ENCODE measurements at regions not wholly inside any gene's neighbourhood (a gene's known extent, or its start where the extent isn't known, plus 50 kb on each side); places are given as distances from the start of the nearest gene placed in this dataset.

GRCh38 chr4:14130551-14130950 lies 503.0 kb upstream of the BOD1L1 start:
- Histone ChIP-seq H3K4me2 (ENCODE audit: low read length) (no peak overlapping the region), H3K9me3 (ENCODE audit: control insufficient read depth, insufficient read depth, low read length) (no peaks in the 10 kb centered on the region), H4K20me1 (ENCODE audit: control insufficient read depth, insufficient read depth, low read depth, low read length) (no peaks in the 10 kb centered on the region), H3K27ac (ENCODE audit: low read depth, low read length) (no peak overlapping the region), H3K9me2 (replicated peaks; ENCODE audit: control insufficient read depth, low read length) (no peaks in the 10 kb centered on the region), H3K27me3 (ENCODE audit: control insufficient read depth, low read length) (no peaks in the 10 kb centered on the region), H3K36me3 (ENCODE audit: control insufficient read depth, low read length) (no peaks in the 10 kb centered on the region), H3K4me1 (ENCODE audit: control insufficient read depth, low read length) (peaks cover 2% of the 10 kb centered on the region; the same call in 1 of the 2 replicates), H3K4me3 (ENCODE audit: low read length) (no peak overlapping the region), H3K79me2 (ENCODE audit: control insufficient read depth, low read length) (no peaks in the 10 kb centered on the region), H3F3A (ENCODE audit: control insufficient read depth, insufficient read depth) (no peaks in the 10 kb centered on the region)
- TF ChIP-seq EZH2phosphoT487 (IDR thresholded peaks at IDR 0.05; ENCODE audit: borderline replicate concordance, low read length) = no peak
- no peak for TF ChIP-seq CTCF (IDR thresholded peaks at IDR 0.05; ENCODE audit: low read depth, low read length, poor library complexity, severe bottlenecking)

- no peaks in the 10 kb centered on the region for H3K4me1 ChIP-seq (ENCODE audit: control insufficient read depth, low read length)
- no peaks in the 10 kb centered on the region for H3K79me2 ChIP-seq (ENCODE audit: control insufficient read depth, low read length)
- no peak overlapping the region for H3K27ac ChIP-seq (ENCODE audit: low read depth, low read length)
- no peak overlapping the region for H3K4me2 ChIP-seq (ENCODE audit: low read length)
- H3F3A ChIP-seq (ENCODE audit: control insufficient read depth, insufficient read depth) = no peaks in the 10 kb centered on the region
- no peaks in the 10 kb centered on the region for H3K27me3 ChIP-seq (ENCODE audit: control insufficient read depth, low read length)
- H3K4me3 ChIP-seq (ENCODE audit: low read length) = no peak overlapping the region
- no peaks in the 10 kb centered on the region for H3K36me3 ChIP-seq (ENCODE audit: control insufficient read depth, low read length)
- H3K9me3 ChIP-seq (ENCODE audit: control insufficient read depth, insufficient read depth, low read length) = no peaks in the 10 kb centered on the region
- H3K9me2 ChIP-seq (replicated peaks; ENCODE audit: control insufficient read depth, low read length) = no peaks in the 10 kb centered on the region
- TF ChIP-seq CTCF (IDR thresholded peaks at IDR 0.05; ENCODE audit: low read depth, low read length, poor library complexity, severe bottlenecking) = no peak
- no peak for TF ChIP-seq EZH2phosphoT487 (IDR thresholded peaks at IDR 0.05; ENCODE audit: borderline replicate concordance, low read length)
- H4K20me1 ChIP-seq (ENCODE audit: control insufficient read depth, insufficient read depth, low read depth, low read length) = no peaks in the 10 kb centered on the region
Measured at GRCh38 chr4:14131335-14131734, 503.8 kb upstream of the BOD1L1 start.

- no peaks in the 10 kb centered on the region for H4K20me1 ChIP-seq (ENCODE audit: control insufficient read depth, insufficient read depth, low read depth, low read length)
- H3K4me2 ChIP-seq (ENCODE audit: low read length) = no peak overlapping the region
- H3K79me2 ChIP-seq (ENCODE audit: control insufficient read depth, low read length) = no peaks in the 10 kb centered on the region
- H3K27me3 ChIP-seq (ENCODE audit: control insufficient read depth, low read length) = no peaks in the 10 kb centered on the region
- H3K9me3 ChIP-seq (ENCODE audit: control insufficient read depth, insufficient read depth, low read length) = no peaks in the 10 kb centered on the region
- H3F3A ChIP-seq (ENCODE audit: control insufficient read depth, insufficient read depth) = no peaks in the 10 kb centered on the region
- no peaks in the 10 kb centered on the region for H3K9me2 ChIP-seq (replicated peaks; ENCODE audit: control insufficient read depth, low read length)
- no peak overlapping the region for H3K4me3 ChIP-seq (ENCODE audit: low read length)
- TF ChIP-seq EZH2phosphoT487 (IDR thresholded peaks at IDR 0.05; ENCODE audit: borderline replicate concordance, low read length) (no peak), CTCF (IDR thresholded peaks at IDR 0.05; ENCODE audit: low read depth, low read length, poor library complexity, severe bottlenecking) (no peak)
- H3K4me1 ChIP-seq (ENCODE audit: control insufficient read depth, low read length) = no peaks in the 10 kb centered on the region
- H3K27ac ChIP-seq (ENCODE audit: low read depth, low read length) = no peak overlapping the region
- no peaks in the 10 kb centered on the region for H3K36me3 ChIP-seq (ENCODE audit: control insufficient read depth, low read length)
Measured at GRCh38 chr4:14132301-14132700, 504.8 kb upstream of the BOD1L1 start.

- H4K20me1 ChIP-seq (ENCODE audit: control insufficient read depth, insufficient read depth, low read depth, low read length) = no peaks in the 10 kb centered on the region
- no peak overlapping the region for H3K4me2 ChIP-seq (ENCODE audit: low read length)
- no peak overlapping the region for H3K27ac ChIP-seq (ENCODE audit: low read depth, low read length)
Measured at GRCh38 chr4:14138106-14138505, 510.6 kb upstream of the BOD1L1 start.

More at GRCh38 chr4:14138106-14138505, 510.6 kb upstream of the BOD1L1 start:
- TF ChIP-seq CTCF (IDR thresholded peaks at IDR 0.05; ENCODE audit: low read depth, low read length, poor library complexity, severe bottlenecking) (no peak), EZH2phosphoT487 (IDR thresholded peaks at IDR 0.05; ENCODE audit: borderline replicate concordance, low read length) (no peak)
- Histone ChIP-seq H3F3A (ENCODE audit: control insufficient read depth, insufficient read depth) (no peaks in the 10 kb centered on the region), H3K27me3 (ENCODE audit: control insufficient read depth, low read length) (no peaks in the 10 kb centered on the region), H3K36me3 (ENCODE audit: control insufficient read depth, low read length) (no peaks in the 10 kb centered on the region), H3K4me3 (ENCODE audit: low read length) (no peak overlapping the region), H3K4me1 (ENCODE audit: control insufficient read depth, low read length) (no peaks in the 10 kb centered on the region), H3K9me3 (ENCODE audit: control insufficient read depth, insufficient read depth, low read length) (no peaks in the 10 kb centered on the region), H3K79me2 (ENCODE audit: control insufficient read depth, low read length) (no peaks in the 10 kb centered on the region), H3K9me2 (replicated peaks; ENCODE audit: control insufficient read depth, low read length) (no peaks in the 10 kb centered on the region)

Data from DOHH2 (cell line).